ENCODE measurements at regions not wholly inside any gene's neighbourhood (a gene's known extent, or its start where the extent isn't known, plus 50 kb on each side); places are given as distances from the start of the nearest gene placed in this dataset.

GRCh38 chr3:88408935-88409334 is 259.2 kb downstream of the C3orf38 start:
- no peak for ATAC-seq
- TF ChIP-seq TSHZ2 (CRISPR knock-in tag; IDR thresholded peaks at IDR 0.05): no peak
- TF ChIP-seq, protein P1, sequence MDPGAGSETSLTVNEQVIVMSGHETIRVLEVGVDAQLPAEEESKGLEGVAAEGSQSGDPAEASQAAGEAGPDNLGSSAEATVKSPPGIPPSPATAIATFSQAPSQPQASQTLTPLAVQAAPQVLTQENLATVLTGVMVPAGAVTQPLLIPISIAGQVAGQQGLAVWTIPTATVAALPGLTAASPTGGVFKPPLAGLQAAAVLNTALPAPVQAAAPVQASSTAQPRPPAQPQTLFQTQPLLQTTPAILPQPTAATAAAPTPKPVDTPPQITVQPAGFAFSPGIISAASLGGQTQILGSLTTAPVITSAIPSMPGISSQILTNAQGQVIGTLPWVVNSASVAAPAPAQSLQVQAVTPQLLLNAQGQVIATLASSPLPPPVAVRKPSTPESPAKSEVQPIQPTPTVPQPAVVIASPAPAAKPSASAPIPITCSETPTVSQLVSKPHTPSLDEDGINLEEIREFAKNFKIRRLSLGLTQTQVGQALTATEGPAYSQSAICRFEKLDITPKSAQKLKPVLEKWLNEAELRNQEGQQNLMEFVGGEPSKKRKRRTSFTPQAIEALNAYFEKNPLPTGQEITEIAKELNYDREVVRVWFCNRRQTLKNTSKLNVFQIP (CRISPR knock-in tag; IDR thresholded peaks at IDR 0.05; ENCODE audit: borderline replicate concordance, low read depth): no peak
- TF ChIP-seq, protein P2, sequence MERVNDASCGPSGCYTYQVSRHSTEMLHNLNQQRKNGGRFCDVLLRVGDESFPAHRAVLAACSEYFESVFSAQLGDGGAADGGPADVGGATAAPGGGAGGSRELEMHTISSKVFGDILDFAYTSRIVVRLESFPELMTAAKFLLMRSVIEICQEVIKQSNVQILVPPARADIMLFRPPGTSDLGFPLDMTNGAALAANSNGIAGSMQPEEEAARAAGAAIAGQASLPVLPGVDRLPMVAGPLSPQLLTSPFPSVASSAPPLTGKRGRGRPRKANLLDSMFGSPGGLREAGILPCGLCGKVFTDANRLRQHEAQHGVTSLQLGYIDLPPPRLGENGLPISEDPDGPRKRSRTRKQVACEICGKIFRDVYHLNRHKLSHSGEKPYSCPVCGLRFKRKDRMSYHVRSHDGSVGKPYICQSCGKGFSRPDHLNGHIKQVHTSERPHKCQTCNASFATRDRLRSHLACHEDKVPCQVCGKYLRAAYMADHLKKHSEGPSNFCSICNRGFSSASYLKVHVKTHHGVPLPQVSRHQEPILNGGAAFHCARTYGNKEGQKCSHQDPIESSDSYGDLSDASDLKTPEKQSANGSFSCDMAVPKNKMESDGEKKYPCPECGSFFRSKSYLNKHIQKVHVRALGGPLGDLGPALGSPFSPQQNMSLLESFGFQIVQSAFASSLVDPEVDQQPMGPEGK (CRISPR knock-in tag; IDR thresholded peaks at IDR 0.05; ENCODE audit: borderline replicate concordance): no peak
- TF ChIP-seq BACH2 (CRISPR knock-in tag; IDR thresholded peaks at IDR 0.05; ENCODE audit: borderline replicate concordance): no peak
- TF ChIP-seq ZNF70 (CRISPR knock-in tag; IDR thresholded peaks at IDR 0.05): no peak
- no peak for TF ChIP-seq ARNTL (CRISPR knock-in tag; IDR thresholded peaks at IDR 0.05; ENCODE audit: borderline replicate concordance, low read depth)
- no peak for TF ChIP-seq ZFP3 (CRISPR knock-in tag; IDR thresholded peaks at IDR 0.05)
- TF ChIP-seq GLIS3 (CRISPR knock-in tag; IDR thresholded peaks at IDR 0.05): no peak
- no peak for TF ChIP-seq ISL1 (CRISPR knock-in tag; IDR thresholded peaks at IDR 0.05)
- TF ChIP-seq CREB5 (CRISPR knock-in tag; IDR thresholded peaks at IDR 0.05; ENCODE audit: low read depth): no peak
- no peak for TF ChIP-seq ZC3H10 (CRISPR knock-in tag; IDR thresholded peaks at IDR 0.05)
- TF ChIP-seq CSDC2 (CRISPR knock-in tag; IDR thresholded peaks at IDR 0.05): no peak
- TF ChIP-seq SNAI2 (CRISPR knock-in tag; IDR thresholded peaks at IDR 0.05): no peak
- no peak for TF ChIP-seq PPARA (CRISPR knock-in tag; IDR thresholded peaks at IDR 0.05; ENCODE audit: borderline replicate concordance)
- TF ChIP-seq OSR1 (CRISPR knock-in tag; IDR thresholded peaks at IDR 0.05): no peak
- no peak for TF ChIP-seq ZFP30 (CRISPR knock-in tag; IDR thresholded peaks at IDR 0.05)

- ATAC-seq: no peak
- TF ChIP-seq ARNTL (CRISPR knock-in tag; IDR thresholded peaks at IDR 0.05; ENCODE audit: borderline replicate concordance, low read depth) (no peak), ESRRG (CRISPR knock-in tag; IDR thresholded peaks at IDR 0.05) (no peak), ZFP30 (CRISPR knock-in tag; IDR thresholded peaks at IDR 0.05) (no peak), RARB (CRISPR knock-in tag; IDR thresholded peaks at IDR 0.05) (no peak), ZNF70 (CRISPR knock-in tag; IDR thresholded peaks at IDR 0.05) (no peak), TOX (CRISPR knock-in tag; IDR thresholded peaks at IDR 0.05; ENCODE audit: borderline replicate concordance) (no peak), TSHZ2 (CRISPR knock-in tag; IDR thresholded peaks at IDR 0.05) (no peak), CSDC2 (CRISPR knock-in tag; IDR thresholded peaks at IDR 0.05) (no peak), ISL1 (CRISPR knock-in tag; IDR thresholded peaks at IDR 0.05) (no peak), OSR1 (CRISPR knock-in tag; IDR thresholded peaks at IDR 0.05) (no peak), TCF4 (CRISPR knock-in tag; IDR thresholded peaks at IDR 0.05; ENCODE audit: borderline replicate concordance) (no peak), GLIS3 (CRISPR knock-in tag; IDR thresholded peaks at IDR 0.05) (no peak), BACH2 (CRISPR knock-in tag; IDR thresholded peaks at IDR 0.05; ENCODE audit: borderline replicate concordance) (no peak), ZFP3 (CRISPR knock-in tag; IDR thresholded peaks at IDR 0.05) (no peak), CREB5 (CRISPR knock-in tag; IDR thresholded peaks at IDR 0.05; ENCODE audit: low read depth) (no peak), ZC3H10 (CRISPR knock-in tag; IDR thresholded peaks at IDR 0.05) (no peak), ZNF8 (CRISPR knock-in tag; IDR thresholded peaks at IDR 0.05) (no peak)
- TF ChIP-seq, protein P1 (CRISPR knock-in tag; IDR thresholded peaks at IDR 0.05; ENCODE audit: borderline replicate concordance, low read depth): no peak
Observed at GRCh38 chr3:88410259-88410658, 260.5 kb downstream of the C3orf38 start.

Data from SK-N-SH treated with all-trans-retinoic acid at 6 μM for 48 hours (cell line).